ENCODE measurements at regions not wholly inside any gene's neighbourhood (a gene's known extent, or its start where the extent isn't known, plus 50 kb on each side); places are given as distances from the start of the nearest gene placed in this dataset.
"Not testable (repeated sequence)": the region's sequence is repeated elsewhere in the genome, so short reads cannot be mapped to it uniquely, and the experiment has no call there.

DNA sequence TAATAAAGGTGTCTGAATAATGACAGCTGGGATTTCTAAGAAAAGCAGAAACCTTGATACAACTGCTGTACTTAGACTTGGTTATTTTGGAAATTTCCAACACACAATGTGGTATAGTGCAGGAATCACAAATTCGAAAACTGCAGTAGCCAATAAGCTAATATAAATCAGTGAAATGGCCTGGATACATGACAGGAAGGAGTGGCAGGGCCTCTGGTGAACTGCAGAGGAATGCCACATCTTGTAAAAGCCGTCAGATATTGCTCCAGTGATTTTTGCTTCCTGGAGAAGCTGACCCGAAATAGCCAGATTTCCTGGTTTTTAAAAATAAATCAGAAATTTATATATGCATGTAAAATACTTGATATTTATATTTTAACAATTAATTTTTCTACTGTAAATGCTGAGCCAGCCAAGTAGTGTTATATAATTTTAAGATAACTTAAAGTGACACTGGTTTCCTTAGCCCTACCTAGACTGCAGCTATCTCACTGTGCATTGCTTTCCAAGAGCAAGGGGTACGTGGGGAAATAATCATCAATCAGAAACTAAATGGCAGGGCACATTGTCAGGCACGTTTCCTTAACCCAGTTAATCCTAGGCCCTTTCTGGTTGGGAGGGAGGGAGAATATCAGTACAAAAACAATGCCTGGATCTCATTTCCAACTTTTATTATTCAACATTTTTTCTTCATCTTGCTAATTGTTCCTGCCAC, 182.4 kb downstream of the RASEF start:
- no peak for DNase-seq

- DNase-seq = no peak
Observed at GRCh38 chr9:82882138-82882537, 180.8 kb downstream of the RASEF start.

DNA sequence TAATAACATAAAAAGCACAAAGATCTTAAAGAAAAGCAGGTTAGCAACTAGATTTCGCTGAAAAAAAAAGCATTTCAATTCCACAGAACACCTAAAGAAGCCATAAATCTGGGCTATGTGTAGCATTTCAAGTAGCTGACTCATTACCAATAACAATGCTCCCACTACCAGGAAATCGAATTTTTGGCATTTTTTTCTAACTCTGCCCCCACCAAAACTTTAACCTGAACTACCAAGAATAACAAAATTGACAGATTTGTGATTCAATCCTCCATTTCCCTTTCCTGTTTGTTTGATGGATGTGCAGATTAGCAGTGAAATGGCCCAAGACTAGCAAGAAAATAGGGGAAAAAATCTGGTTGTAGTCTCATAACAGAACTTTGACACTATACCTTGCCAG, 180.2 kb downstream of the RASEF start:
- no peak for DNase-seq

GRCh38 chr9:82883436-82883835, 179.5 kb downstream of the RASEF start:
- no peak for DNase-seq

- DNase-seq = not testable (repeated sequence)
Observed at GRCh38 chr9:82883974-82884373, 179.0 kb downstream of the RASEF start.

- DNase-seq = no peak
Observed at GRCh38 chr9:82890401-82890800, 172.5 kb downstream of the RASEF start.

- DNase-seq = no peak
Observed at GRCh38 chr9:82890865-82891264, 172.1 kb downstream of the RASEF start.

DNA sequence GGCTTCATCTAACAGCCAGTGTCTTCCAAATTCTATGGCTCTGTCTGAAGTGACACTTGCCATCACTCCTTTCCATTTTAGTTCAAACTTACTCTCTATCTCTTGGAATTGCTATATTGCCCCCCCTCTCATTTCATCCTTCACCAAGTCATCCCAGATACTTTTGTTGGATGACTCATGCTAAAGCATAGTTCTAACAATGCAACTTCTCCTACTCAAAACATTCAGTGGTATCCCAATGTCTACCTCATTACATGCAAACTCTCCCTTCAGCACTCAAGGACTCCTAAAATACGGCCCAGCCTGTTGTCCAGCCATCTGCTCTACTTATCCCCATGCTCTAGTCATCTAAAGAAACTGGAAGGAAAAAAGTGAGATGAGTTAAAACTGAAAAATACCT, 171.6 kb downstream of the RASEF start:
- DNase-seq = no peak

- DNase-seq = no peak
Observed at GRCh38 chr9:82893549-82893948, 169.4 kb downstream of the RASEF start.

DNA sequence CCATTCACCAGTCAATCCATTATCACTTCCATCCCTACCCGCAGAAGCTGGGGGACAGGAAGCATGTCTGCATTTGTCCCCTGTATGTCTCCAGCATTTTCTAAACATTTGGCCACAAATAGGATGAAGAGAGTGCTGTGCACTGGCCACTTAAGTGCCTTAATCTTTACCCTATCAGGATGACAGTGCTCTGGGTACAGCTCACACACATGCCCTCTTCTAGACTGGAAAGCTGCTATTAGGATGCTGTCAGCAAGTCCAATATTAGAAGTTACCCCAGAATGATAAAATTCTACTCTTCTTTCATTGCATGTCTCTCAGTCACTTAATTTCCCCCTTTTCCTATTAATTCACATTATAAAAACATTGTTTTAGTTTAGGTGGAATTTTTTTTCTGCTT, 168.4 kb downstream of the RASEF start:
- DNase-seq = no peak

DNA sequence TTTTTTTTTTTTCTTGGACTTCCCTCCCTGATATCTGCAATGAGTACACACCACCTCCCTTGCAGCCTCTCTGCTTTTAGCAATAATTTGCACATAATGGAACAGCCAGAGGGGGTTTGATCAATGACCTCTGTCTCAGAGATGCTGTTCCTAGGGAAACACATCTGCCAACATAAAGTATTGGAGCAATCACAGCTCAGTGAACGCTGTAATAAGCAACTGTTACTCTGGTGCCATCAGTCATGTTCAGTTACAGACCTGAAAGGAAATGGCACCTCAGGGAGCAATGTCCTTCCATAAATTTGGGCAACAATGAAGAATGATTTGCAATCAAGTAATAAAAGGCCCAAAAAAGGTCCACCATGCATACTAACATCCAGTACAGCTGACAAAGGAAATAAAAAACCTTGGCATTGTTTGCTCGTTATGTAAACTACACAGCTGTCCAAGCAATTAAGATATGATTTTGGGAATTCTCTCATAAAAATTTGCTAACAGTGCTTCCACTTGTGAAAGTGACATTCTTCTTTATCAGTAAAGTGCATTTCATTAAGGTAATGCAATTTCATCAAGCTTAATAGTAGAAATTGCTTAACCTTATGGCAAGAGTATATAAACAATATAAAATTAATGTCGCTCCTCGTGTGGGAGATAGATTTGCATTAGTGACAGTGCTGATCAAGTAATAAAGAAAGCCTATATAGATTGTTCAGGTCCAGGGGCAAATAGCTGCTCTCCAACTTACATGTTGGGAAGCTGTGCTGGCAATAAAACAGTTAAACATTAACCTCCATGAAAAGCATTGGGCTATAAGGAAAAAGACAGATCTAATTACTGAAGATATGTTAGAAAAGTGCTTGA, 167.8 kb downstream of the RASEF start:
- no peak for DNase-seq

- DNase-seq = no peak
Observed at GRCh38 chr9:82895822-82896110, 167.2 kb downstream of the RASEF start.

GRCh38 chr9:82903503-82903902, 159.4 kb downstream of the RASEF start:
- DNase-seq = no peak

DNA sequence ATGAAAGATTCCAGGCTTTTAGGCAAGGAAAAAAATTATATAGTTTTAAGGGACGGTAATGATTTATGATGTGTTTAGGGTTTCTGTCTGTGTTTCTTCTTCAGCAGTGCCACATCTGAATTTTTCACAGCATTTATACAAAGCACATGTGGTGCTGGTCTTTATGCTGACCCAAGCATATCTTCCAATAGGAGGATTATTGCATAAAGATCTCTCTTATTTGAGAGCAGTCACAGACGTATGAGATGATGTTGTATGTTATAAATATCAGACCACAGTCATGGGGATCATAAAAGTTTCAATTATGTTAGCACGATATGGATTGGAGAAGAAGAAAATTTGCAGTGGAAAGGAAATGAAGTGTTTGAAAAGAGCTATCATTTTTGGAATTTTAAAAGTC, 150.9 kb downstream of the RASEF start:
- no peak for DNase-seq

GRCh38 chr9:82912645-82913044, 150.3 kb downstream of the RASEF start:
- DNase-seq = peak in 1 of 2 donors; percentile 3

- not testable (repeated sequence) for DNase-seq
Observed at GRCh38 chr9:82916238-82916637, 146.7 kb downstream of the RASEF start.

DNA sequence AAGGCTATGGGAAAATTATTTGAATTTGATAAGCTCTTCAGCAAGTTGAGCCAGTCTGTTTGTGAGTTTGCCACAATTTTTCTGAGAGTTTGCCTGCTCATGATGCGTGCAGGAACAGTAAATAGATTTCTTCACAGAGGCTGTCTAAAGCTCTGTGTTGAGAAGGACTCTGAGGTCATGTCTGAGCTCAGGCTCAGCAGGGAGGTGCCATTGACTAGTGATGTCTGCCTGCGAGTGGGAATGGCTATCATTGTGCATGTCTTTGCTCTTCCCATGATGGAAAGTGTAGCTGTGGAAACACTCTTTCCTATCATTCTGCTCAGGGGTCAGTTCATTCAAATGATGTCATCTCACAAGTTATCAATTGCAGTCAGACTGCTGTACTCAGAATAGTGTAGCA, 142.8 kb downstream of the RASEF start:
- DNase-seq = no peak

DNA sequence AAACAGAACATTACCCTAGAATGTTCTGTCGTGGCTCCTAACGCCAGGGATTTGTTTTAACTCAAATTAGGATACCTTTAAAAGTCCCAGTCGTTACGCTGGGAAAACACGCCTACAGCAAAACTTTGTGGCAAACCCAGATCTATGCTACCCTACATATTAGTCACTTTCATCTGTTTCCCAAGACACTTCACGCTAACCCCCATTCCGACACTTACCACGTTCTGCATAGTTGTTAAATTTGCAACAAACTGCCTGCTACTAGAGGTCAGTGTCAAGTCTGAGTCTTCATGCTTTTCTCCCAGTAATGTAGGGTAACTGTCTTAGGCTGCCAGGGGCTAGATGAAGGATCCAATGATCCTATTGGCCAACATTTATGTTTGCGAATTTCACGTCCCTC, 140.3 kb downstream of the RASEF start:
- DNase-seq = no peak

GRCh38 chr9:82923092-82923911, 139.6 kb downstream of the RASEF start:
- no peak for DNase-seq

GRCh38 chr9:82923912-82924605, 138.9 kb downstream of the RASEF start:
- no peak for DNase-seq
